Keratinocyte (primary cell): ENCODE measurements at regions not wholly inside any gene's neighbourhood (a gene's known extent, or its start where the extent isn't known, plus 50 kb on each side); places are given as distances from the start of the nearest gene placed in this dataset.

Experiments
- DNase-seq: peaks from one replicate; pipeline ENCODE4 v3.0.0-alpha.2; 2011; ENCODE audit warnings: low read depth, missing footprints, low spot score
- FAIRE-seq: peaks from 2 replicates; lab custom pipeline; 2011; peaks lifted over from hg19 to GRCh38; lab: Jason Lieb, UNC
- H2AFZ ChIP-seq: 2 replicates; pipeline ENCODE4 v1.6.0; 2012; ENCODE audit warnings: low read length, control low read depth, inconsistent platforms; ENCODE audit not compliant: control insufficient read depth
- H3K27ac ChIP-seq: 2 replicates; pipeline ENCODE4 v1.5.1; 2011; ENCODE audit warnings: low read length; ENCODE audit not compliant: control insufficient read depth, insufficient read depth
- H3K27me3 ChIP-seq: 3 replicates; pipeline ENCODE4 v1.6.0; 2011; ENCODE audit warnings: low read length; ENCODE audit not compliant: control insufficient read depth, insufficient read depth; ENCODE audit errors: extremely low read depth
- H3K36me3 ChIP-seq, 2 experiments: 2 replicates in 1 of 2; 3 replicates in 1 of 2; pipeline ENCODE4 v1.5.1; 2011; ENCODE audit warnings: low read length in 2 of 2, mild to moderate bottlenecking in 1 of 2; ENCODE audit not compliant: control insufficient read depth in 2 of 2, insufficient read depth in 2 of 2; ENCODE audit errors: extremely low read depth in 1 of 2
- H3K4me1 ChIP-seq: 3 replicates; pipeline ENCODE4 v1.5.1; 2011; ENCODE audit warnings: low read length; ENCODE audit not compliant: control insufficient read depth, insufficient read depth; ENCODE audit errors: extremely low read depth
- H3K4me2 ChIP-seq: 3 replicates; pipeline ENCODE4 v1.6.0; 2011; ENCODE audit warnings: low read depth, low read length; ENCODE audit not compliant: control insufficient read depth, insufficient read depth; ENCODE audit errors: extremely low read depth
- H3K4me3 ChIP-seq, 3 experiments: fragments of 200-600 bp in 1 of 3; sonication (generic) in 1 of 3; 2 replicates in 2 of 3; 3 replicates in 1 of 3; pipeline ENCODE4 v1.5.1; 2011 to 2016; ENCODE audit warnings: low read length in 3 of 3, mild to moderate bottlenecking in 3 of 3, control low read depth in 2 of 3, inconsistent platforms in 1 of 3, low read depth in 1 of 3, mixed read lengths in 1 of 3, mixed run types in 1 of 3, moderate library complexity in 1 of 3; ENCODE audit not compliant: control insufficient read depth in 2 of 3, insufficient read depth in 2 of 3; ENCODE audit errors: extremely low read depth in 1 of 3
- H3K79me2 ChIP-seq: 2 replicates; pipeline ENCODE4 v1.6.0; 2012; ENCODE audit warnings: low read length; ENCODE audit not compliant: control insufficient read depth, insufficient read depth
- H3K9ac ChIP-seq: 3 replicates; pipeline ENCODE4 v1.6.0; 2011; ENCODE audit warnings: low read length; ENCODE audit not compliant: control insufficient read depth, insufficient read depth; ENCODE audit errors: extremely low read depth
- H3K9me1 ChIP-seq: 3 replicates; pipeline ENCODE4 v1.6.0; 2011; ENCODE audit warnings: low read length; ENCODE audit not compliant: control insufficient read depth, insufficient read depth; ENCODE audit errors: extremely low read depth
- H3K9me3 ChIP-seq: 2 replicates; pipeline ENCODE4 v1.5.1; 2012; ENCODE audit warnings: low read depth, low read length; ENCODE audit not compliant: control insufficient read depth
- H4K20me1 ChIP-seq: 3 replicates; pipeline ENCODE4 v1.6.0; 2011; ENCODE audit warnings: low read length; ENCODE audit not compliant: control insufficient read depth, insufficient read depth; ENCODE audit errors: extremely low read depth
- CTCF ChIP-seq, 3 experiments: IDR thresholded peaks in 1 of 3; conservative IDR thresholded peaks in 1 of 3; optimal IDR thresholded peaks in 1 of 3; 2 replicates in 2 of 3; 3 replicates in 1 of 3; pipeline versions ENCODE3 to v1.5.1; 2011; ENCODE audit warnings: low read length in 3 of 3, mild to moderate bottlenecking in 3 of 3, moderate library complexity in 2 of 3, control low read depth in 1 of 3, inconsistent platforms in 1 of 3; ENCODE audit not compliant: insufficient read depth in 2 of 3; ENCODE audit errors: extremely low read depth in 1 of 3
- EZH2 ChIP-seq: IDR thresholded peaks from one replicate; pipeline ENCODE4 v1.6.1; 2012; ENCODE audit warnings: inconsistent platforms, mild to moderate bottlenecking, low read length, moderate library complexity
- dilution Hi-C: fragments of 300-500 bp; cut with MboI; formaldehyde crosslinking; loops from one replicate; pipeline ENCODE4 v1.7.0; 2020; ENCODE audit warnings: low sequenced_read_pairs; ENCODE audit not compliant: extremely low pct_ligation_motif_present

GRCh38 chr5:142474431-142475094 is 149.7 kb upstream of the SPRY4 start:
- Histone ChIP-seq H3K4me1 (peaks cover 36% of the 10 kb centered on the region), H3K4me2 (peak overlapping the region; percentile 43), H3K4me3 (no peak overlapping the region), H3K27me3 (no peaks in the 10 kb centered on the region), H3K9ac (no peak overlapping the region), H3K79me2 (no peaks in the 10 kb centered on the region), H3K9me3 (peaks cover 3% of the 10 kb centered on the region), H2AFZ (no peak overlapping the region), H4K20me1 (no peaks in the 10 kb centered on the region), H3K9me1 (no peaks in the 10 kb centered on the region), H3K36me3 (no peaks in the 10 kb centered on the region), H3K27ac (no peak overlapping the region)
- DNase-seq: peak; percentile 25
- TF ChIP-seq CTCF (optimal IDR thresholded peaks at IDR 0.05 in 1 of 3, IDR thresholded peaks at IDR 0.05 in 1 of 3, conservative IDR thresholded peaks at IDR 0.05 in 1 of 3; ENCODE audit: extremely low read depth in 1 of 3, insufficient read depth in 2 of 3, low read length in 3 of 3) (no peak), EZH2 (no peak)
- dilution Hi-C loops: no loop called here
- FAIRE-seq: no peak

- Histone ChIP-seq H3K27me3 (no peaks in the 10 kb centered on the region), H3K9me1 (no peaks in the 10 kb centered on the region), H2AFZ (no peak overlapping the region), H3K27ac (peak overlapping the region; percentile 76), H3K36me3 (no peaks in the 10 kb centered on the region), H3K9me3 (no peaks in the 10 kb centered on the region), H3K4me2 (peak overlapping the region; percentile 42), H3K9ac (no peak overlapping the region), H4K20me1 (no peaks in the 10 kb centered on the region), H3K4me1 (peaks cover 36% of the 10 kb centered on the region), H3K79me2 (no peaks in the 10 kb centered on the region), H3K4me3 (no peak overlapping the region)
- FAIRE-seq: peak; percentile 49
- dilution Hi-C loops: no loop called here
- DNase-seq: no peak
- TF ChIP-seq CTCF (optimal IDR thresholded peaks at IDR 0.05 in 1 of 3, IDR thresholded peaks at IDR 0.05 in 1 of 3, conservative IDR thresholded peaks at IDR 0.05 in 1 of 3; ENCODE audit: extremely low read depth in 1 of 3, insufficient read depth in 2 of 3, low read length in 3 of 3) (no peak), EZH2 (no peak)
These were observed 148.2 kb upstream of the SPRY4 start for GRCh38 chr5:142473038-142473437.
